SK-MEL-5 (cell line): ENCODE measurements at regions not wholly inside any gene's neighbourhood (a gene's known extent, or its start where the extent isn't known, plus 50 kb on each side); places are given as distances from the start of the nearest gene placed in this dataset.
"Not testable (repeated sequence)": the region's sequence is repeated elsewhere in the genome, so short reads cannot be mapped to it uniquely, and the experiment has no call there.

Experiments used
- DNase-seq: peaks from one replicate; pipeline ENCODE4 v3.0.0-alpha.2; 2016; ENCODE audit warnings: low read depth, low spot score
- in situ Hi-C: cut with HindIII; loops from 2 replicates; pipeline ENCODE4 v1.10.0; 2016; ENCODE audit warnings: low sequenced_read_pairs, high pct_unique_total_duplicates, low pct_unique_long_range_greater_than_20kb

GRCh38 chr14:22344209-22344608 is 244.8 kb downstream of the DAD1 start:
- DNase-seq, in situ Hi-C loops: not testable (repeated sequence)

DNA sequence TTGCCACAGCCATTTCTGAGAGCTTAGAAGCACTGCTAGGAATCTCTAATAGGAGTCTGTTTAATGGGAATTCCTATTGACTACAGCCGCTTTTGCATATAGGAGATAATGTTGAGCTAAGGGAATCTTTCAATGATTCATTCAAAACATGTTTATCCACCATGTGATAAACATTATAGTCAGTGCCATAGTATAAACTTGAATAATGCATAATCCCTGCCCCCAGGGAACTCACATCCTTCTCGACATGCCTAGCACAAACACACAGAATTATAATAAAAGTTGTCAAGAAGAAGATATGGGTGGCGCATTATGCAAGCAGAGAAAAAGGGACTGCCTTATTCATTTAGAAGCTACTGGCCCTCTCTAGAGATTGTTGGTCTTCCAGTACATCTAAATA is 248.0 kb downstream of the DAD1 start:
- DNase-seq, result no peak

GRCh38 chr14:22338917-22339715 is 249.9 kb downstream of the DAD1 start:
- in situ Hi-C loops, result no loop called here
- no peak for DNase-seq

More for the DNA sequence above, 248.0 kb downstream of the DAD1 start:
- in situ Hi-C loops, result no loop called here

DNA sequence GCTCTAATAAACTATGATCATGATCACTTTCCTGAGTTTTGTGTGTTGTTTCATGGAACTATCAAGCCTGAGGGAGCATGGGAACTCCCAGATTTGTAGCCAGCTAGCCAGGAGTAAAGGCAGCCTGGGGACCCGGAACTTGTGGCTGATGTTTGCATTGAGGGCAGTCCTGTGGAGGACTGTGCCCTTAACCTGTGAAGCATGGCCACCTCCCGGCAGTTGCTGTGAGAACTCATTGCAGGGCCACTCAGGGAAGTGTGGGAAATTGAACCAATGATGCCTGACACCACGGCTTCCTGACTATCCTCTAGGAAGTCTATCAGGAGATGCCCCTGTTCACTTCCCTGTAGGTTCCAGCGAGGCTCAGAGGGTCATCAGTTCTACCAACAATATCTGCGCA is 250.6 kb downstream of the DAD1 start:
- in situ Hi-C loops, result no loop called here
- no peak for DNase-seq

GRCh38 chr14:22337938-22338337 is 251.1 kb downstream of the DAD1 start:
- no peak for DNase-seq
- in situ Hi-C loops, result no loop called here

DNA sequence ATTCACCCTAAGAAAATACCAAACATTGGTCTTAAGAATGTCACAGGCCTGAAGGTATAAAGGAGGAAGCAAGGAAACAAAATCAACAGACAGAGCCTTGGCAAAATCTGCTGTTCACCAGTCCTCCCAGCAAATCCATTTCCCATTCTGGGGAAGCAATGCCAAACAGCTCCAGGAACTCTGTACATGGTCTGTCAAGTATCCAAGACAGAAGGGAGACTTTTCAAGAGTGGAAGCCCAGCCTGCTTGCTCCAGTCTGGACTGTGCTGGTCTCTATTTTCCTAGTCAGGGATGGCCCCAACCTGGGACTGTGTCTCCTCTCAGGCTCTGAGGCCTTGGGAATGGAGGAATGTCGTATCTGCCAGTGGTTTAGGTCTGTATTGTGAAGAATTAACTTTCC is 251.5 kb downstream of the DAD1 start:
- in situ Hi-C loops, result no loop called here
- DNase-seq, result no peak

- in situ Hi-C loops, result no loop called here
- no peak for DNase-seq
Measured at GRCh38 chr14:22336031-22336430, 253.0 kb downstream of the DAD1 start.

DNA sequence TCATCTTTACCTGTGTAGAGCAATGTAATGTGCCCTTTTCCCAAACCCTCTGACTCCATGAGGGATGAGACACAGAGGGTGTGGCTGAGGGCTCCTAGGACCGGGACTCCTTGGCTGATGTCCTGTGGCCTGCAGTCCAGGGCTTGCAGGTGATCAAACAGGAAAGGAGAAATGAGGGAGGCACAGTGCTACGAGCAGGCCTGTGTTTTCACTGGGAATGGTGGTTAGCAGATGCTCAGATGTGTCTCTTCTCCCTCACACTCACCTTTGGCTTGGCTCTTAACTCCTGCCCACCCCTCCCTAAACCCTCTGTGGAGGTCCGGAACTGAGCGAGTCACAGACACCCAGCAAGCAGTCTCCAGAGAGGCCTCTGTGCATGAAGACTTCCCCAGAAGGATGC is 254.4 kb downstream of the DAD1 start:
- DNase-seq, result no peak
- in situ Hi-C loops, result no loop called here

DNA sequence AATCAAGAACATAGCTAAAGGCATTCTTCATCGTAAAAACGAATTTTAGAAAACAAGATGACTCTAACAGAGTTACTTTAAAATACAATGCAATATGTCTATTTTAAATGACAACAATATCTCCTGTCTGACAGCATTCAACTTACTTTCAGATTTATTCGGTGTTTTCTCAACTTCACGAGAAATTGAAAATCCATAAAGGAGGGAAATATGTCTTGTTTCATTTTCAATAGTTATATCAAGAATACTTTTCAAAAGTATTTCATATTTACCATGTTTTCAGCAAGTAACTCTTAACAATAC is 254.8 kb downstream of the DAD1 start:
- in situ Hi-C loops, result no loop called here
- DNase-seq, result no peak

- in situ Hi-C loops, result no loop called here
- peak; percentile 87 for DNase-seq
Measured at GRCh38 chr14:22333422-22334274, 255.4 kb downstream of the DAD1 start.

GRCh38 chr14:22332686-22333421 is 256.2 kb downstream of the DAD1 start:
- peak; percentile 52 for DNase-seq
- in situ Hi-C loops, result no loop called here

- in situ Hi-C loops, result no loop called here
Measured at GRCh38 chr14:22329371-22329770, 259.7 kb downstream of the DAD1 start.

DNA sequence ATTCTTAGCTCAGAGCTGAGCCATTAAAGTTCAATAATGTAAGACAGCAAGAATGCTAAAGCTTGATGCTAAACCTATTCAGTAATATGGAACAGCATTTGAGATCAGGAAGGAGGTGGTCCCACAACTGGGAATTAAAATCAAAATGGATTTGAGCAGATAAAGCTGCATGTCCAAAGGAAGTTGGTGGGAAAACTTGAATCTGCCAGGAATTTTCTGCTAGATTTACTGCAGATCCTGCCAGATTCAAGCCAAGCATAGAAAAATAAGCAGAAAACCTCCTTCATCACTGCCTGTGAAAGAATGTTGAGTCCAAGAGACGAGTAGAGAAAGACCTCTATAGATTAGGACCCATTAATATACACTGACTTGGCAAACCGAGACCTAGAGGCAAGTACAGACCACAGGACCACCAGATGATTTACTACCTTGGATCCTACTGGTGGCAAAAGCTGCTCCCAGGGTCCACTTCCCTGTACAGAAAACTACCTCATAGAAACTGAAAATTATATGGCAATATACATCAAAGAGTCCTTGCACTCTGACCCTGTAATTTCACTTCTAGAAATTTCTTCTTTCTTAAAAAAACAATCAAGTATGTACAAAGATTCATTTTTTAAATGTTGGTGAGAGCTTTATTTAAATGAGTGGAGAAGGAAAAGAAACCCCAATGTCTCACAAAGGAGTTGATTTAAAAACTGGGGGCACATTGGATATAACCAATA is 263.2 kb downstream of the DAD1 start:
- in situ Hi-C loops, result no loop called here
- no peak for DNase-seq

More at GRCh38 chr14:22329371-22329770, 259.7 kb downstream of the DAD1 start:
- DNase-seq, result no peak

- in situ Hi-C loops, result no loop called here
- peak; percentile 49 for DNase-seq
Measured at GRCh38 chr14:22320362-22320750, 268.7 kb downstream of the DAD1 start.

- peak; percentile 75 for DNase-seq
- in situ Hi-C loops, result no loop called here
Measured at GRCh38 chr14:22319526-22320361, 269.3 kb downstream of the DAD1 start.

GRCh38 chr14:22318951-22319350 is 270.1 kb downstream of the DAD1 start:
- in situ Hi-C loops, result no loop called here
- DNase-seq, result no peak

GRCh38 chr14:22316473-22316872 is 272.6 kb downstream of the DAD1 start:
- DNase-seq, result no peak
- in situ Hi-C loops, result no loop called here
